ENCODE measurements at regions not wholly inside any gene's neighbourhood (a gene's known extent, or its start where the extent isn't known, plus 50 kb on each side); places are given as distances from the start of the nearest gene placed in this dataset.

- FAIRE-seq = peak; percentile 18
Measured at GRCh38 chr6:63371104-63371715, 51.4 kb upstream of the LGSN start.

GRCh38 chr6:63372951-63373533, 53.3 kb upstream of the LGSN start:
- FAIRE-seq = no peak

- no peak for FAIRE-seq
Measured at GRCh38 chr6:63389191-63389844, 69.5 kb upstream of the LGSN start.

- FAIRE-seq = no peak
Measured at GRCh38 chr6:63391203-63391970, 71.6 kb upstream of the LGSN start.

GRCh38 chr6:63392092-63392724, 72.4 kb upstream of the LGSN start:
- no peak for FAIRE-seq

GRCh38 chr6:63394656-63395308, 75.0 kb upstream of the LGSN start:
- FAIRE-seq = no peak

- FAIRE-seq = no peak
Measured at GRCh38 chr6:63395381-63395780, 75.6 kb upstream of the LGSN start.

- no peak for FAIRE-seq
Measured at GRCh38 chr6:63403725-63404124, 83.9 kb upstream of the LGSN start.

GRCh38 chr6:63410435-63411426, 90.9 kb upstream of the LGSN start:
- FAIRE-seq = no peak

GRCh38 chr6:63415286-63415685, 95.5 kb upstream of the LGSN start:
- FAIRE-seq = no peak

- FAIRE-seq = no peak
Measured at GRCh38 chr6:63418741-63419140, 99.0 kb upstream of the LGSN start.

GRCh38 chr6:63424636-63425035, 104.9 kb upstream of the LGSN start:
- no peak for FAIRE-seq

- no peak for FAIRE-seq
Measured at GRCh38 chr6:63425493-63425892, 105.7 kb upstream of the LGSN start.

GRCh38 chr6:63426844-63427243, 107.1 kb upstream of the LGSN start:
- no peak for FAIRE-seq

- no peak for FAIRE-seq
Measured at GRCh38 chr6:63427951-63428350, 108.2 kb upstream of the LGSN start.

- FAIRE-seq = no peak
Measured at GRCh38 chr6:63430985-63431519, 111.3 kb upstream of the LGSN start.

GRCh38 chr6:63434943-63435342, 115.2 kb upstream of the LGSN start:
- no peak for FAIRE-seq

- no peak for FAIRE-seq
Measured at GRCh38 chr6:63436356-63436755, 116.6 kb upstream of the LGSN start.

GRCh38 chr6:63437058-63437457, 117.3 kb upstream of the LGSN start:
- no peak for FAIRE-seq

GRCh38 chr6:63440057-63440456, 120.3 kb upstream of the LGSN start:
- FAIRE-seq = no peak

- FAIRE-seq = no peak
Measured at GRCh38 chr6:63440594-63440993, 120.8 kb upstream of the LGSN start.

Data from endometrium (tissue), 2 donors.